OCI-LY1 (cell line): ENCODE measurements at regions not wholly inside any gene's neighbourhood (a gene's known extent, or its start where the extent isn't known, plus 50 kb on each side); places are given as distances from the start of the nearest gene placed in this dataset.

Experiments
- EZH2 ChIP-seq: fragments of 200-600 bp; sonication (generic), shearing (Covaris generic); IDR thresholded peaks from 2 replicates; pipeline ENCODE4 v1.8.0; 2017; ENCODE audit warnings: borderline replicate concordance, mixed run types, mild to moderate bottlenecking, antibody characterized with exemption, low read length, moderate library complexity, mixed read lengths
- TF ChIP-seq, protein P1 (sequence below): fragments of 200-600 bp; sonication (generic), shearing (Covaris generic); IDR thresholded peaks from 2 replicates; pipeline ENCODE4 v1.5.1; 2017; ENCODE audit warnings: mild to moderate bottlenecking, antibody characterized with exemption, low read length, moderate library complexity, mixed read lengths

DNA sequence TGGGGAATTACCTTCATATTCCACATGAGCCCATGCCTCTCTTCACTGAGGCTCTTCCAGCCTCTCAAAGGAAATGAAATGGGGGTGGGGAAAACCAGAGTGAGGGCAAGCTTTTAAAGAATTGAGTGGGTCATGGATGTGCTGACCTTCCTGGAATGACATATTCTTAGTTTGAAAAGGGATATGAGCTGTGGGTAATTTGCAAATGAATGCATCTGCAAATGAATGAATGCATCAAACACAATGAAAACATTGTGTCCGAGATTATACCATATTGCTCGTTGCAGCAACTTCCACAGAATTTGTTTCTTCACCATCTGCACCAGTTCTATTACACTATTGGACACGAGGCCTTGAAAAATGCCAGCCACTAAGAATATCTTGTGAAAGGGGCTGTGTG, 198.6 kb upstream of the CDH6 start:
- TF ChIP-seq, protein P1, sequence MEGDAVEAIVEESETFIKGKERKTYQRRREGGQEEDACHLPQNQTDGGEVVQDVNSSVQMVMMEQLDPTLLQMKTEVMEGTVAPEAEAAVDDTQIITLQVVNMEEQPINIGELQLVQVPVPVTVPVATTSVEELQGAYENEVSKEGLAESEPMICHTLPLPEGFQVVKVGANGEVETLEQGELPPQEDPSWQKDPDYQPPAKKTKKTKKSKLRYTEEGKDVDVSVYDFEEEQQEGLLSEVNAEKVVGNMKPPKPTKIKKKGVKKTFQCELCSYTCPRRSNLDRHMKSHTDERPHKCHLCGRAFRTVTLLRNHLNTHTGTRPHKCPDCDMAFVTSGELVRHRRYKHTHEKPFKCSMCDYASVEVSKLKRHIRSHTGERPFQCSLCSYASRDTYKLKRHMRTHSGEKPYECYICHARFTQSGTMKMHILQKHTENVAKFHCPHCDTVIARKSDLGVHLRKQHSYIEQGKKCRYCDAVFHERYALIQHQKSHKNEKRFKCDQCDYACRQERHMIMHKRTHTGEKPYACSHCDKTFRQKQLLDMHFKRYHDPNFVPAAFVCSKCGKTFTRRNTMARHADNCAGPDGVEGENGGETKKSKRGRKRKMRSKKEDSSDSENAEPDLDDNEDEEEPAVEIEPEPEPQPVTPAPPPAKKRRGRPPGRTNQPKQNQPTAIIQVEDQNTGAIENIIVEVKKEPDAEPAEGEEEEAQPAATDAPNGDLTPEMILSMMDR = no peak
- TF ChIP-seq EZH2 = no peak
